ENCODE measurements at regions not wholly inside any gene's neighbourhood (a gene's known extent, or its start where the extent isn't known, plus 50 kb on each side); places are given as distances from the start of the nearest gene placed in this dataset.

DNA sequence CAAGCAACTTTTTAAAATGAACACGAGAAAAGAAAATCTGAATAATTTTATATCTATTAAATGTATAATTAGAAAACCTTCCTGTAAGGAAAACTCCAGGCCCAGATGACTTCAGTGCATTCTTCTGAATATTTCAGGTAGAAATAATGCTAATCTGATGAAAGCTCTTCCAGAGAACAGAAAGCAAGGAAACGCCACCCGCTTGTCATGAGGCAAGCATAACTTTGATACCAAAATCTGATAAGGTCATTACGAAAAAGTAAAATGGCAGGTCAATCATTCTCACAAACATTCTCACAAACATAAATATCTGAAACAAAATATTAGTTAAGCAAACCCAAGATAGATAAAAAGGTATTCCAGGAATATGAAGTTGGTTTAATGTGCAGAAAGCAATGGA is 60.6 kb upstream of the PCSK6 start:
- DNase-seq, result no peak

DNA sequence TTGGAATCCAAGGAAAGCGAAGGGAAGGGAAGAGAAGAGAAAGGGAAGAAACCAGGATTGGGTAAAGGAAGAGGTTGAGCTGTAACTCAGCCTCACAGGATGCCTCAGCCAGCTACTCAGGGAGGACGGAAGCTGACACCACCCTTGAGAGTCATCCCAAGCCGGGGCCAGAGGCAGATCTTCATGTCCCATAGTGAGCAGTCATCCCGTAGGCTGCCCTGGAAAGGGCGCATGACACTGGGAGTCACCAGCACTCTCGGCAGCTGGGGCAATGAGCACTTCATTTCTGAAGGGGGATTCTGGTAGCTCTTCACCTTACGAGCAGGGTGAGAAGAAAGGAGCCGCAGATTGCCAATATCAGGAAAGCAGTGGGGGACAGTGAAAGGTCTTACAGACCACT is 60.1 kb upstream of the PCSK6 start:
- no peak for DNase-seq

DNA sequence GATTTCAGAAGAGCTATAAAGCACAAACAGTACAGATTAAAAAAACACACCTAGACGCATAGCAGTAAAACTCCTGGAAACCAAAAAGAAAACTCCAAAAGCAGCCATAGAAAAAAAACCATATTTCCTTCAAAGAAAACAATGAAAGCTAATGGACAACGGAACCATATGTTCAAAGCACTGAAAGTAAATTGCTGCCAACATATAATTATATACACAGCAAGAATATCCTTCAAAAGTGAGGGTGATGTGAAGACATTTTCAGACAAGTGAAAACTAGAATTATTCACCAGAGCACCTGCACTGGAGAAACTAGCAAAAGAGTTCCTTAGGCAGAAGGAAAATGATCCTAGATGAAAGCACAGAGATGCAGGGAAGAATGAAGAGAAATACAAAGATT is 58.2 kb upstream of the PCSK6 start:
- DNase-seq, result no peak

DNA sequence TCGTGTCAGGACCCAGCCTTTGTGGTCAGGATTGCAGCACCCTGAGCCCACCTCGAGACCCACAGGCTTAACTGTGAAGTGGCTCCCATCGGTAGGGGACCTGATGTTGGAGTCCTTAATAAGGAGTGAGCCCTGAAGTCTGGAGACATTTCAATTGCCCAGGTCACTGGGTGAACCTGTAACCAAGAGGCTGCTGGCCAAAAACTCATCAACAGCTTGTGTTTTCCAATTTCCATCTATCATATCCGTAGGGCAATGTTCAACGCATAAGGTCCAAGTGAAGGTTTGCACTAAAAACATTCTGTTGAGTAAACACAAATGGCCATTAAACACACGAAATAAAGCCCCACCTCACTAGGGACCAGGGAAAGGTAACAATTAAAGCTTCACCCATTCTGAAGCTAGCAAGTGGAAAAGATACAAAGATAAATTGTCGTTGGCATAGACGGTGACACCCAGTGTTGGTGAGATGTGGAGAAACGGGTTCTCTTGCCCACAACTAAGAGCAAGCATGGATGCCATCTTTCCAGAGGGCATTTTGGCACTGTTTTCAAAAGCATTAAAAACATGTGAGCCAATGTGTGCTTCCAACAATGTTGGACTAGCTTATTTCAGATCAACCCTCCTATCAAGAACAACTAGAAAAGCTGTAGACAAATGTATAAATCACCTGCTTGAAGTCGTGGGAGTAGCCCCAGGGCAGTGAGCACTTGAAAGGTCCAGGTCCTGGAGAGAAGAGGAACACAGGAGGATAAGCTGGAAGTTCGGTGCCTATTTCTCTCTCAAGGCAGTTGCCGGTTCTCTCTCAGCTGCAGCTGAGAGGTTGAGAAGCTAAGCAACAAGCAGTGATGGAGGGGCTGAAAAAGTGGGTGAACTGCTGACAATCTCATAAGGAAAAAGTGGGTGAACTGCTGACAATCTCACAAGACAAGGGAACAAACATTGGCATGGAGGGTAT is 56.3 kb upstream of the PCSK6 start:
- no peak for DNase-seq

DNA sequence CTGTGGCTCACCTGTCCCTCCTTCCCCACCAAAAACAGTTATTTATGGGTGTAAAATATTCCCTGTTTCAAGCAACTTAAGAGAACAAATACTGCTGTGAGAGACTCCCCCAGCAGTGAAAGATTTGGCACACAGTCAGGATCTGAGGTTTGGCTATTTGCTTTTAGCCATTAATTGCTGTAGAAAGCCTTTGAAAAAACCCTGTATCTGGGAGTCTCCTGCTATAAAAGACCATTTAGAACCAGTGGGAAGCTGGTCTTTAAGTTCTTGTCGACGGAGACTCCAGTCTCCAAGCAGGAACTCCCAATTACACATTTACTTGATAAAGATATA is 55.1 kb upstream of the PCSK6 start:
- peak; percentile 8 for DNase-seq

DNA sequence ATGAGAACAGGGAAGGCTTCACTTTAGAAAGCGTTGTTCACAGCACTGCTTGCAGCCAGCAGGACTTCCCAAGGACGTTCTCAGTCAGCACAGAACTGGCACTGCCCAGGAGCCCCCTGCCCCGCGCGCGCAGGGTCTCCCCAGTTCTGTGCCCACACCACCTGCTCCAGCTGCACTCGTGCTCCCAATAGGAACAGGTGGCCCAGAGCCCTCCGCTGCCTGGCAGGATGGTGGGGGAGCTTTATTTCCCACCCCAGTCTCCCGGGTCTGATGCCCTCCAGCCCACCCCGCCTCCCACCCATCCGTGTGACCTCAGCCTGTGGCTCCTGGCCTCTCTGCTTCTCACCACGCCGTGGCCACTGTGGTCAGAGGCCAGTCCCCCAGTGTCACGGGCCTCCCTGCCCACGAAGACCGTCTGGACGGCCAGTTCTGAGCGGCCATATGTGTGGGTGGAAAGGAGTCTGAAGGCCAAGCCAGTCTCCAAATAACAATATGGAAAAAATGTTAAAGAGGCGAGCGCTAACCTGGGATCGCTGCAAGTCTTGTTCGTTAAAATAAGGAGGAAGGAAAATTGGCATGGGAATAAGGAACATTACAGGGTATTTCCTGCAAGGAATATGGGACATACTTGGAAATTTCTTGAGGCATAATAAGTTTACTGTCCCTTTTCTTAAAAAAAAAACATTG is 54.6 kb upstream of the PCSK6 start:
- peak; percentile 40 for DNase-seq

DNA sequence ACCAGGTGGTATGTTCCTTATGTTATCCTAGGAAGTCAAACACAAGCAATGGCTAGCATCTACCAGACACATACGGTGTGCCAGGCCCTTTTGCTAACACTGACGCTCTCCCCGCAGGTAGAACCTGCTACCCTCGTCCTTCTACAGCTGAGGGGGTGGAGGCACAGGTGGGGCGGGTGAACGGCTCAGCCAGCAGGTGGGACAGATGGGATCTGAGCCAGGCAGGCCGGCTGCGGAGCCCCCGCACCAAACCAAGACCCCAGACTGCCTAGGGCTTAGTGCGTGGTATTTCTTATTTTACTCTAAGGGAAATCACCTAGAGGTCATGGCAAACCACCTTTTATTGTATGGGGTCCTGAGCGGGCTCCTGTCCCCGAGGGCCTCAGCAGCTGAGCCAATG is 53.9 kb upstream of the PCSK6 start:
- no peak for DNase-seq

DNA sequence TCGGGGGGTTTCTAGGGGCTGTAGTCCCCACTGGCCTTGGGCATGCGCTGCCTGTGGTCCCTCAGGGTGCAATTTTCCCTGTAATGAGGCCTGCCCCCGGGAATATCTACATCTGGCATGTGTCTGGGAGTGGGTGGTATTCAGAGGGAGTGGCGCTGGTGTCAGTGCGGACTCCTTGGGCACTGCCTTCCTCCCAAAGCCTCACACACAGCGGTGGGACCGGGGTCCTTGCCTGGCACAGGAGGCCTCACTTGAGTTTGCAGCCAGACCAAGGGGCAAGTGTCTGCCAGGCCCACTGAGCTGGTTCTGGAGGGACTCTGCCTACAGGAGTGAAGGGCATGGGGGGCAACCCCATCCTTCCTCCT is 53.5 kb upstream of the PCSK6 start:
- no peak for DNase-seq

DNA sequence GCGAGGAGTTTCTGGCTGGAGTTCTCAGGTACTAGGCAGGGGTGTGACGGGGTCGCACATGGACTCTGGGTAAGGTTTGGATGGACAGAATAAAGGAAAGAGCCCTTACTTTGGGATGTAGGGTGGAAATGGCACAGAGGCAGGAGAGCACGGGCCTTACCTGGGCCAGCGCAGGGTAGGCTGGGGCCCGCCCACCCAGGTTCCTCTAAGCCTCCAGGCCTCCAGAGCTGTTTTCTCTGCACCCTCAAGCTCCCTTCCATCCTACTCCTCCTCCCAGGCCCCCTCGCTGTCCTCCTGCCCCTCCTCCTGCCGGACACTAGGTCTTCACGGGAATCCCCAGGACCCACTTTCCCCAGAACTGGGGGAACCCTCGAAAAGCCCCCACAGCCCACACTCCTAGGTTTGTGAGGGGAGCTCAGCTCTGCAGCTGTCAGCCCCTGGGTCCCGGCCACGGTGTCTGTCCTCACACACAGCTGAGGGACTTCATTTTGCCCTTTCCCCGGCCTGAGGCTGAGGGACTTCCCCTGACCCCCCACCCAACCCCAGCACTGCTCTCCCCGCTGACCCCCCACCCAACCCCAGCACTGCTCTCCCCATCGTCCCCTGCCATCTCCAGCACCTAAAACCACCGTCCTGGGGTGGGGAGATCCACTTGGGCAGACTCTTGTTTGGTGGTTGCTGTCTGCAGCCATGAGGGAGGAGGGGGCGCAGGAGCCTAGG is 53.0 kb upstream of the PCSK6 start:
- DNase-seq, result no peak

DNA sequence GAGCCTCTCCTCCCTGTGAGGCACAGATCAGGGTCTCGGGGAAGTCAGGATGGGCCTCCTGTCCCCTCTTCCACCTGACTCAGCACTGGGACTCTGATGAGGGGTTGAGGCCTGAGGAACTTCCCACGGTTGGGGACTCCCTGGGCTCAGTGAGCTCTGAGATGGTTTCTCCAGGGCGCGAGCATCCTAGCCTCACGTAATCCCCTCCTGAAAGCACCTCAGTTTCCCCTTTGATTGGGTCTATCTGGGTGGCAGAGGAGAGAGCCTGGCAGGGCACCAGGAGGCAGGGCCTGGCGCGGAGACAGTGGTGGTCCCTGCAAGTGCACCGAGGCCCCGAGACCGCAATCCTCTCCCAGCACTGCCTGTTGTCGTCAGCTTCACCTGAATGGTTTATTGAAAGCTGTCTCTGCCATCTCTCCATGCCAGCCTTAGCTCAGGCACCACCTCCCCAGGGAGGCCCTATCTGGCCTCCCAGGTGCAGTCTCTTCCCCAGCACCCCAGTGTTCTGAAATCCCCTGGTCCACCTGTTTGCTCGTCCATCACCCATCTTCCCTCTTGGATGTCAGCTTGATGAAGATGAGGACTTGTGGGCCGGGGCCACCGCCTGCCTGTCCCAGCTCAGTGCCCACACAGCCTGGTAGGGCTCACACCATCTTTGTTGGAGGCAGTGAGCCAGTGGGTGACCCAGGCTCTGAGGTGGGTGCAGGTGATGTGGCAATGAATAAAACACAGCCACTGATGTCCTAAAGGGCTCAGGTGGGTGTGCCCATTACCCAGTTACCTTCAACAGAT is 52.2 kb upstream of the PCSK6 start:
- no peak for DNase-seq

DNA sequence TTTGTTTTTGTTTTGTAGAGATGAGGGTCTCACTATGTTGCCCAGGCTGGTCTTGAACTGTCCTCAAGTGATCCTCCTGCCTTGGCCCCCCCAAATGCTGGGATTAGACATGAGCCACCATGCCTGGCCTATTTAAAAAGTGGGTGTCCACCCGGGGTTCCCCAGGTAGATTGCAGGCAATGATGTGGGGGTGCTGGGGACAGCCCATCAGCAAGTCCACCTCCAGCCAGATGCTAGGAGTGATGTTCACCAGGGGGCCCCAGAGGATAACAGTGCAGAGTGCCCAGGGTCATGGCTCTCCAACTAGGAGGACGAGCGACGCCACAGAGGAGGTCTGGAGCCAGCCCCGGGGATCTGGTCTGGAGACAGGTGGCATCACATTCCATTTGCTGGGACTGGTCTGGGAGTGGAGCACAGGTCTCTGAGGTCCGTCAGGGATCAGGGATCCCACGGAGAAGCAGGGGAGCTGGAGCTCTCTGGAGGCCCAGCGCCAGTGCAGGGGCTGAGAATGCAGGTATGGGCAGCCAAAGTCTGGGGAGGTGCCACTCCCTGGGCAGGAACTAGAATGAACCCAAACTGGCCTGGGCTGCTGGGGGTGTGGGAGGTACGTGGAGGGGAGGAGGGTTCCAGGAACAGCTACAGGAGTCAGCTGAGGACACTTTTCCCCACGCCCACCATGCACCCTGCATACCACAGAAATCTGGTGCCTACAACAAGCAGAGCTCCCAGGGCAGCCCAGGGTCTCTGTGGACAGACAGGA is 51.2 kb upstream of the PCSK6 start:
- DNase-seq, result no peak

DNA sequence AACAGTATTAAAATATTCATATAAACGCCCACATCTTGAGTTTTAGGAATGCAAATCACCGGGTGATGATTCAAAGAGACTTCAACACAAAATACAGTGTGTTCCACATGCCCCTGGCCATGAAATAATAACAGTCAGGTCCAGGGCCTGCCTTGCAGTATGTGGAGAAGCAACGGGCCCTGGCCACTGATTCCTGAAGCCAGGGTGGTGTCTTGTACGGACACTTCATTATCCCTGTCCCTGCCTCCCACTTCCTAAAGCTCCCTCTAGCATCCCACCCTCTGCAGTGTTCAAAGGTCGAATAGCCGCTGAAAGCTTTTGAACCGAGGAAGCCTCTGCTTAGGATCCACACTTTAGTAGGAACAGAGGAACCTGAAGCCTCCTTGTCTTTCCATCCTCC is 50.4 kb upstream of the PCSK6 start:
- DNase-seq, result no peak

DNA sequence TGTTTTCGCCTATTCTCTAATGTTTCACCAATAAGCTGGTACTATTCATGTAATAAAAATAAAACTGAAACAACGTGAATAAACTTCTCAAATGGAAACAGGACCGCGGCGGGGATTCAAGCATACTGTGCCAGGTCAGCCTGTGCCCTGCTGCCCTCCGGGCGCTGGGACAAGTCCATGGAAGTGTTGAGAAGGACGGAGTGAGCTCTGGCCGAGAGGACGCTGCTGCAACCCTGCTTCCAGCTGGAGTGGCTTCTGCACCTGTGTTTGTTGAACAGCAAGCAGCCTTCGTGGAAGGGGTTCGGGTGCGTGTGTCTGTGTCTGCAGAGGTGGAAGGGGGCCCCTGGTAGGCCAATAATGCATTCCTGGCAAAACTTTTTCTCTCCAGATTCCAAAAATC is 50.0 kb upstream of the PCSK6 start:
- DNase-seq, result no peak
